T-cell (primary cell): ENCODE measurements at regions not wholly inside any gene's neighbourhood (a gene's known extent, or its start where the extent isn't known, plus 50 kb on each side); places are given as distances from the start of the nearest gene placed in this dataset.

Experiments
- ATAC-seq, 4 experiments: fragments of 200-7000 bp in 3 of 4; fragments of 150-1000 bp in 1 of 4; cut with Tn5 transposase; replicated peaks in 1 of 4; 1 replicate in 3 of 4; 2 replicates in 1 of 4; pipeline ENCODE4 v1.10.0; 2021; ENCODE audit warnings: moderate library complexity in 3 of 4, mild to moderate bottlenecking in 2 of 4, moderate number of reproducible peaks in 1 of 4
- CTCF ChIA-PET, 2 donors: fragments of 300-600 bp; sonication (Branson Sonifier 250); formaldehyde crosslinking; loops; one replicate each; lab custom pipeline; 2022; ENCODE audit warnings: antibody characterized with exemption in 2 of 2; lab: Charles Lee
- POLR2A ChIA-PET, 2 donors: fragments of 300-600 bp; sonication (Branson Sonifier 250); formaldehyde crosslinking; loops; one replicate each; lab custom pipeline; 2022; ENCODE audit warnings: antibody characterized with exemption in 2 of 2; lab: Charles Lee
- DNase-seq, 35 experiments: peaks; one replicate each; pipeline versions ENCODE4 v3.0.0 to v3.0.0-alpha.2; 2013 to 2023
- H3K27ac ChIP-seq: one replicate; pipeline ENCODE4 v1.5.1; 2013; ENCODE audit warnings: low read length
- H3K27me3 ChIP-seq, 2 experiments: replicated peaks in 1 of 2; 1 replicate in 1 of 2; 2 replicates in 1 of 2; pipeline versions ENCODE4 v1.6.1 to v1.7.0; 2013; ENCODE audit warnings: low read length in 1 of 2, mixed read lengths in 1 of 2; ENCODE audit not compliant: control insufficient read depth in 2 of 2, insufficient read depth in 2 of 2; ENCODE audit errors: extremely low read depth in 1 of 2
- H3K36me3 ChIP-seq, 2 donors: 1 replicate in 1 of 2; 2 replicates in 1 of 2; pipeline versions ENCODE4 v1.6.1 to v1.7.0; 2013; ENCODE audit warnings: low read length in 1 of 2; ENCODE audit not compliant: control insufficient read depth in 2 of 2, insufficient read depth in 1 of 2; ENCODE audit errors: extremely low read depth in 1 of 2
- H3K4me1 ChIP-seq, 2 experiments: 1 replicate in 1 of 2; 2 replicates in 1 of 2; pipeline versions ENCODE4 v1.6.1 to v1.7.0; 2013; ENCODE audit warnings: low read length in 2 of 2, mixed read lengths in 1 of 2; ENCODE audit not compliant: insufficient read depth in 2 of 2, control insufficient read depth in 1 of 2; ENCODE audit errors: extremely low read depth in 1 of 2
- H3K4me3 ChIP-seq, 2 donors: 1 replicate in 1 of 2; 2 replicates in 1 of 2; pipeline versions ENCODE4 v1.5.1 to v1.7.0; 2013; ENCODE audit warnings: mild to moderate bottlenecking in 2 of 2, low read length in 1 of 2, moderate library complexity in 1 of 2; ENCODE audit not compliant: control insufficient read depth in 1 of 2; ENCODE audit errors: extremely low read depth in 1 of 2
- H3K9me3 ChIP-seq: 2 replicates; pipeline ENCODE4 v1.7.0; 2013
- H3K27ac Mint-ChIP-seq, 2 donors: one replicate each; pipeline ENCODE4 v1.8.0; 2020 to 2021; ENCODE audit warnings: mild to moderate bottlenecking in 2 of 2, mixed read lengths in 2 of 2
- H3K27me3 Mint-ChIP-seq, 2 donors: one replicate each; pipeline ENCODE4 v1.8.0; 2021 to 2022; ENCODE audit warnings: mixed read lengths in 2 of 2
- H3K36me3 Mint-ChIP-seq: one replicate; pipeline ENCODE4 v1.8.0; 2021; ENCODE audit warnings: mixed read lengths
- H3K4me1 Mint-ChIP-seq, 3 donors: one replicate each; pipeline ENCODE4 v1.8.0; 2020 to 2022; ENCODE audit warnings: mixed read lengths in 3 of 3, mild to moderate bottlenecking in 1 of 3
- H3K4me3 Mint-ChIP-seq, 3 donors: one replicate each; pipeline ENCODE4 v1.8.0; 2020 to 2022; ENCODE audit warnings: mild to moderate bottlenecking in 3 of 3, mixed read lengths in 3 of 3, moderate library complexity in 3 of 3
- H3K9me3 Mint-ChIP-seq, 3 donors: one replicate each; pipeline ENCODE4 v1.8.0; 2020 to 2022; ENCODE audit warnings: mixed read lengths in 3 of 3
- WGBS: methylation state at CpG from one replicate; pipeline ENCODE4 v1.1.5; 2013; ENCODE audit warnings: missing lambda C conversion rate; ENCODE audit not compliant: insufficient coverage; 5-methylcytosine and 5-hydroxymethylcytosine counted together

DNA sequence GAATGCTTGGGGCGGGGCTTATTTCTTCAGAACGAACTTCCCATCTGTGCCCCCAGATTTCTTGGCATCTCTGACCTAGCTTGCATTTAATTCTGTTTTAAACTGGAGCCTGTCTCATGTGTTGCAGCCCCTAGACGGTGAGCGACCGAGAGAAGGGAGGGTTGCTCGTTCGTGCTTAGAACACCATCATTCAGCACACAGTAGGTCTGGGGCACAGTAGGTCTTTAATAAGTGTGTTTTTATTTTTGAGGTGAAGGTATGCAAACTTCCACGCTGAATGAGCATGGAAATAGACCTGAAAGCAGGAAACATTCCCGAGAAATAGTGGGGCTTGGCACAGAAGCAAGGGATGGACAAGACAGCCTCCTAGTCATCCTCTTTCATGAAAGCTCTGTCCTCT is 57.0 kb upstream of the TAC4 start:
- Histone ChIP-seq H3K27me3 (peaks cover 17 to 95% of the 10 kb centered on the region in 2 experiments), H3K27ac (no peak overlapping the region), H3K4me3 (no peak overlapping the region), H3K9me3 (no peaks in the 10 kb centered on the region), H3K36me3 (no peaks in the 10 kb centered on the region), H3K4me1 (peaks cover 0 to 7% of the 10 kb centered on the region in 2 experiments)
- no peak for DNase-seq
- ChIA-PET CTCF (no interaction called here), POLR2A (no interaction called here)
- H3K9me3 Mint-ChIP-seq, result no peaks in the 10 kb centered on the region
- 34% methylated on average over 3 of the region's 9 CpGs for WGBS
- H3K4me1 Mint-ChIP-seq, result peaks cover 0 to 4% (median 4%) of the 10 kb centered on the region in 3 donors
- no peak overlapping the region for H3K4me3 Mint-ChIP-seq
- no peaks in the 10 kb centered on the region for H3K36me3 Mint-ChIP-seq
- peaks cover 69 to 90% of the 10 kb centered on the region in 2 donors for H3K27me3 Mint-ChIP-seq
- no peak overlapping the region for H3K27ac Mint-ChIP-seq
- ATAC-seq, result no peak

DNA sequence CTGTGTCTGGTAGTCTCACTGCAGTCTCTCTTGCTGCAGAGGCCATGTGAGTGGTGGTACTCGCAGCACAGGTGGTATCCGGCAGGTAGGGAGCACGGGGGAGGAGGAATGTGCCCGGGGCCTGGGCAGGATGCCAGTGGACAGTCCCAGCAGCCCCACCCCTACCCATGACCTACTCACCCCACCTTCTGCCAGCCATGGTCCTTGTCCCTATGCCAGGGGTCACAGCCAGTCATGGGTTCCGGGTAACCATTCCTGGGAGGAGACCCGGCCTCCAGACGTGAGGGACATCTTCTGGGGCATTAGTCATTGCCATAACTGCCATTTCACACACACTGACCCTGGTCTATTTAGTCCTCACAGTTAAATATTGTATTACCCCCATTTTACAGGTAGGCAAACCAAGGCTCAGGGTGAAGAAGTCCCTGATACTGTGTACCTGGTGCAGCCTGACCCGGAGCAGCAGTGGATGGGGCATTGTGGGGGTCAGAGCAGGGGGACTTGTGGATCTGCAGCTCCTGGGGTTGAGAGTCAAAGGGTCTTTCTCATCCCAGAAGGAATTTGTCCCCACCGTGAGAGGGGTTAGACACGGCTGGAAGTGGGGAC is 58.8 kb upstream of the TAC4 start:
- 50% methylated on average over 4 of the region's 10 CpGs for WGBS
- Histone ChIP-seq H3K4me1 (peaks cover 0 to 15% of the 10 kb centered on the region in 2 experiments), H3K9me3 (no peaks in the 10 kb centered on the region), H3K27ac (no peak overlapping the region), H3K36me3 (no peaks in the 10 kb centered on the region), H3K27me3 (peaks cover 17 to 95% of the 10 kb centered on the region in 2 experiments), H3K4me3 (no peak overlapping the region)
- H3K9me3 Mint-ChIP-seq, result no peaks in the 10 kb centered on the region
- ChIA-PET POLR2A (no interaction called here), CTCF (interaction anchor here in 1 of 2 donors (0.5 kb wide), 1 partner anchor 33 kb away, joined by 4 read pairs; no protein-coding TSS in a partner anchor)
- H3K4me1 Mint-ChIP-seq, result peaks cover 0 to 11% (median 9%) of the 10 kb centered on the region in 3 donors
- ATAC-seq, result no peak
- no peak overlapping the region for H3K4me3 Mint-ChIP-seq
- H3K27me3 Mint-ChIP-seq, result peaks cover 72 to 87% of the 10 kb centered on the region in 2 donors
- peak overlapping the region in 1 of 2 donors; percentile 14 for H3K27ac Mint-ChIP-seq
- no peak for DNase-seq
- no peaks in the 10 kb centered on the region for H3K36me3 Mint-ChIP-seq

DNA sequence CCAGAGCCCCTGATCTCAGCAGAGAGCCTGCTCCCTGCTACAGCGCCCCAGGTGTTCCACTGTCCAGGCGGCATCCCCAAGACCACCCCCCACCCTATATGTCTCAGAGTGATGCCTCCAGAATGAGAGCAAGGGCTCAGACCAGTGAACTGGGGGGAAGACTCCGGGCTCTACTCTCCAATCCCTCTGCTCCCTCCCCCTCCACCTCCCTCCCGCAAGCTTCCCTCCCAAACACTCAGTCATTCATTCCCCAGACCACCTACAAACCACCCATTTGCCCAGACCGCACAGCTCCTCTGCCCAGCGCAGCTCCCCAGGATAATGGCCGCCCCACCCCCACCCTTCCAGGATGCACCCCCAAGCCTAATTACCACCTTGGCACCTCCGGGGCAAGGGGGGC is 59.4 kb upstream of the TAC4 start:
- Histone ChIP-seq H3K4me1 (peaks cover 0 to 11% of the 10 kb centered on the region in 2 experiments), H3K27ac (no peak overlapping the region), H3K4me3 (no peak overlapping the region), H3K27me3 (peaks cover 16 to 96% of the 10 kb centered on the region in 2 experiments), H3K9me3 (no peaks in the 10 kb centered on the region), H3K36me3 (no peaks in the 10 kb centered on the region)
- Mint-ChIP-seq H3K27ac (no peak overlapping the region), H3K27me3 (peaks cover 73 to 90% of the 10 kb centered on the region in 2 donors), H3K9me3 (no peaks in the 10 kb centered on the region), H3K4me1 (peaks cover 0 to 10% (median 9%) of the 10 kb centered on the region in 3 donors), H3K4me3 (no peak overlapping the region), H3K36me3 (no peaks in the 10 kb centered on the region)
- DNase-seq (no peak), ATAC-seq (no peak)
- ChIA-PET CTCF (no interaction called here), POLR2A (no interaction called here)
- WGBS, result 38% methylated on average over 2 of the region's 8 CpGs

DNA sequence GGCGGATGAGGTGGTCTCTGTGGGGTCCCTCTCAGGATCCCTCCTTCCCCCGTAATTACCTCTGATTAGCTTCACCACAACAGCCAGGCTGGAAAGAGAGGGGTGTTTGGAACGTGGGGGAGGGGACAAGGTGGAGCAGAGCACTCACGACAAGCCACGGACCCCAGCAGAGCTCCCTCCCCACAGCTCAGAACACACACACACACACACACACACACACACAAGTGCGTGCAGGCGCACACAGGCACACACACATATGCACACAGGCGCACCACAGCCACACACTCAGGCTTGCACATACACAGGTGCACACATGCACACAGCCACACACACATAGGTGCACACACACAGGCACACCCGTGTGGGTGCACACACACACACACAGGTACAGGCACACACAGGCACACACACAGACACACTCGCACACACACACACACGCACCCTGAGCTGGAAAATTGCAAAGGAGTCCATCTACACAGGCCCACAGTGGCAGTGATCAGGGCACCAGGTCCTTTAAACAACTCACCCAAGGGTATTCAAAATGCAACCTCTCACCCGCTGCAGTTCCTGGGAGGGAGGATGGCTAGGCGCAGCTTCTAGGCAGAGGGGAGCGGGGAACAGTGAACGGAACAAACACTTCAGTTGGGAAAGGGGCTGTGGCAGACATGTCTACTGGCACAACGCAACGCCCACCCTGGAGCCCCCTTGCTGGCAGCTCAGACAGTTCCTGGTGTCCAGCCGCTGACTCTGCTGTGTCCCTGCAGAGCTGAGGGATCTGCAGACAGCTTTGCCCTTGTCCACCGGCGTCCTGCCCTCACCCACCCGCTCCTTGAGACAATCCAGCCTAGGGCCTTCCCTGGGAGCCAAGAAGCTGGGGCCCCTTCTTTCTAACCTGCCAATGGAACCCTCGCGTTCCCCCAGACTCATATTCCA is 59.9 kb upstream of the DLX4 start:
- ATAC-seq, result no peak
- no peak overlapping the region for H3K27ac Mint-ChIP-seq
- no peaks in the 10 kb centered on the region for H3K36me3 Mint-ChIP-seq
- peak overlapping the region in 1 of 3 donors; percentile 69 for H3K4me3 Mint-ChIP-seq
- H3K27me3 Mint-ChIP-seq, result peaks cover 69 to 86% of the 10 kb centered on the region in 2 donors
- 50% methylated on average over 15 of the region's 23 CpGs for WGBS
- ChIA-PET CTCF (no interaction called here), POLR2A (no interaction called here)
- H3K36me3 ChIP-seq, result no peaks in the 10 kb centered on the region
- peaks cover 6 to 95% of the 10 kb centered on the region in 2 experiments for H3K27me3 ChIP-seq
- H3K4me1 ChIP-seq, result peaks cover 0 to 10% of the 10 kb centered on the region in 2 experiments
- no peak overlapping the region for H3K27ac ChIP-seq
- DNase-seq, result no peak
- H3K4me3 ChIP-seq, result no peak overlapping the region
- peaks cover 0 to 9% (median 9%) of the 10 kb centered on the region in 3 donors for H3K4me1 Mint-ChIP-seq
- no peaks in the 10 kb centered on the region for H3K9me3 ChIP-seq
- no peaks in the 10 kb centered on the region for H3K9me3 Mint-ChIP-seq

DNA sequence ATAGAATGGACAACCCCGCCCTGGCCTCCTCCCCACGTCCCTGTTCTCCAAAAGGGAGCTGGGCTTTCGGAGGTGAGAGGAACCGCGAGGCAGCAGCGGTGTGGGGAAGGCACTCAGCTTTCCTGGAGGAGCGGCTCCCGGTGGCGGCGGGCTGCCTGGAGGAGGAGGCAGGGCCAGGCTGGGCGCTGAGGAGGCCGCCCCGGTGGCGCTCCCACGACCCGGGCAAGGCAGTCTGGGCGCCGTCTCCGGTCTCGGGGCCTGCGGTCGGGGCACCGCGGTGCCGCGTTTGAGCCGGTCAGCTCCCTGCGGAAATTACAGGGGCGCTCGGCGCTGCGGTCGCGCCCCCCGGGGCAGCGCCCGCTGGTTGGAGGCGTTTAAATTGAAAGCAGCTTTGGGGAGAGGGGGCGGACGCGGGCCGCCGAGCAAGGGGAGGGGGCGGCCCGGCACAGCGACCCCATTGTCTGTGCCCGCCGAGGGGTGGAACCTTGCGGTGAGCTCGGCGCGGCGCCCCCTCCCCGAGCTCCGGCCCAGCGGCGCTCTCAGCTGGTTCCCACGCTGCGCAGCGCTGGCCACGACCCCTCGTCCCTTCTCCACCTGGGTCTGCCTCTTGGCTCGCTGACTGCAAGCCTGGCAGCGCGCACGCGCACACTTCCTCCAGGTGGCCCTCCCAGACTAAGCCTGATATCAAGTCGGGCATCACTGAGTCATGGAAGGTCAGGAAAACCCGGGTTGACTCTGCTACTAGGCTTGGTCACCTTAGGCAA is 58.7 kb upstream of the DLX4 start:
- CTCF ChIA-PET, result interaction anchor here in 1 of 2 donors (0.6 kb wide), 2 partner anchors 317 to 489 kb away, joined by 3 read pairs; no protein-coding TSS in a partner anchor
- Histone ChIP-seq H3K9me3 (no peaks in the 10 kb centered on the region), H3K4me1 (peaks cover 0 to 10% of the 10 kb centered on the region in 2 experiments), H3K27ac (no peak overlapping the region), H3K4me3 (peak overlapping the region in 1 of 2 donors; percentile 44), H3K27me3 (peaks cover 8 to 94% of the 10 kb centered on the region in 2 experiments), H3K36me3 (no peaks in the 10 kb centered on the region)
- Mint-ChIP-seq H3K4me1 (peaks cover 0 to 9% (median 9%) of the 10 kb centered on the region in 3 donors), H3K27me3 (peaks cover 60 to 80% of the 10 kb centered on the region in 2 donors), H3K36me3 (no peaks in the 10 kb centered on the region), H3K9me3 (no peaks in the 10 kb centered on the region), H3K4me3 (peak overlapping the region; percentile 21 to 69 (median 39)), H3K27ac (no peak overlapping the region)
- POLR2A ChIA-PET, result no interaction called here
- WGBS, result 3% methylated on average over 62 of the region's 69 CpGs
- peak in 2 of 4 experiments; percentile 26 to 29 for ATAC-seq
- peak in 3 of 35 experiments; percentile 7 to 22 (median 20) for DNase-seq

DNA sequence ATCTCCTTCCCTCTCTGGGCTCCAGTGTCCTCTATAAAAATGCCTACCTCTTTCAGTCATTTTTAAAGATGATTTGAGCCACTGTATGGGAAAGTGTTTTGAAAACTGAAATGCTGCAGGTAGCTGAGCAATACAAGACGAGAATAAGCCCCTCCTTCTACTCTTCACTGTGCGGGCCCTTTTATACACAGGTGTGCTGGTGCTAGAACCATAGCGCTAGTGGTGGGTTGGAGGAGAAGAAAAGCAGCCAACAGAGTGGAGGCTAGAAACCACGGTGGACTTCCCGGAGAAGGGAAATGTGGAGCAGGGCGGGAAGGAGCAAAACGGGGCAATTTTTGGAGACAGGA is 58.2 kb upstream of the DLX4 start:
- Histone ChIP-seq H3K27me3 (peaks cover 8 to 93% of the 10 kb centered on the region in 2 experiments), H3K4me1 (peaks cover 0 to 10% of the 10 kb centered on the region in 2 experiments), H3K4me3 (peak overlapping the region in 1 of 2 donors; percentile 44), H3K36me3 (no peaks in the 10 kb centered on the region), H3K27ac (no peak overlapping the region), H3K9me3 (no peaks in the 10 kb centered on the region)
- Mint-ChIP-seq H3K36me3 (no peaks in the 10 kb centered on the region), H3K4me1 (peaks cover 0 to 9% (median 9%) of the 10 kb centered on the region in 3 donors), H3K9me3 (no peaks in the 10 kb centered on the region), H3K27ac (no peak overlapping the region), H3K4me3 (peak overlapping the region in 1 of 3 donors; percentile 69), H3K27me3 (peaks cover 60 to 80% of the 10 kb centered on the region in 2 donors)
- CTCF ChIA-PET, result no interaction called here
- DNase-seq (no peak), ATAC-seq (no peak)
- POLR2A ChIA-PET, result no interaction called here
- WGBS, result 69% methylated on average over 4 of the region's 7 CpGs
